Ascending aorta (tissue), 2 donors: ENCODE measurements at regions not wholly inside any gene's neighbourhood (a gene's known extent, or its start where the extent isn't known, plus 50 kb on each side); places are given as distances from the start of the nearest gene placed in this dataset.

Experiments
- DNase-seq, 2 donors: peaks; one replicate each; pipeline ENCODE4 v3.0.0-alpha.2; 2019; ENCODE audit warnings: low spot score in 2 of 2
- H3K27ac ChIP-seq, 2 donors: fragments of 200-600 bp; sonication (generic); one replicate each; pipeline ENCODE4 v1.5.1; 2016 to 2017; ENCODE audit warnings: mild to moderate bottlenecking in 1 of 2
- H3K27me3 ChIP-seq: fragments of 200-600 bp; sonication (generic); one replicate; pipeline ENCODE4 v1.5.1; 2017
- H3K36me3 ChIP-seq, 2 donors: fragments of 200-600 bp; sonication (generic); one replicate each; pipeline ENCODE4 v1.5.1; 2016
- H3K4me1 ChIP-seq, 2 donors: fragments of 200-600 bp; sonication (generic); one replicate each; pipeline ENCODE4 v1.5.1; 2016 to 2017; ENCODE audit warnings: mild to moderate bottlenecking in 1 of 2
- H3K4me3 ChIP-seq, 2 donors: fragments of 200-600 bp; sonication (generic); one replicate each; pipeline ENCODE4 v1.5.1; 2016 to 2017; ENCODE audit warnings: mild to moderate bottlenecking in 1 of 2
- H3K9me3 ChIP-seq, 2 donors: fragments of 200-600 bp; sonication (generic); one replicate each; pipeline ENCODE4 v1.5.1; 2016
- intact Hi-C: fragments of 100-400 bp; cut with DNase I; formaldehyde crosslinking; loops from one replicate; pipeline ENCODE4 v1.15.1; 2023
- TF ChIP-seq, protein P1 (sequence below), 3 experiments: fragments of 200-600 bp in 2 of 3; fragments of 450-650 bp in 1 of 3; sonication (generic) in 2 of 3; IDR thresholded peaks; one replicate each; pipeline ENCODE4 v1.5.1; 2016 to 2019; ENCODE audit warnings: antibody characterized with exemption in 3 of 3, mild to moderate bottlenecking in 1 of 3, moderate library complexity in 1 of 3

DNA sequence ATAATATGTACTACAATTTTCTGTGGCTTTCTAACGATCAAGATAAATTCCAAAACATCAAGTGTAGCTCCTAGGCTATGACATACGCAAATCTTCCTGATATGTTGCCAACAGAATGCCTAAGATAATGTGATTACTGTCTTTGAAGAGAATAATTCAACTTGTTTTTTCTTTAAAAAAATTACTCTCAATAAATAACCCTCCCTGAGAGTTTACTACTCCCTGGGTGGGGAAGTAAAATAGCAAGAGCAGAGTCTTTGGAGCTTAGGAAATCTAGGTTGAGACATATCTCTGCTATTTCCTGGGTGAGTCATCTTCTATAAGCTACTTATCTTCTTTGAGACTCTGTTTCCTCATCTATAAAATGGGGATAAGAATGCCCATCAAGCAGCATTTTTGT, 201.2 kb downstream of the ACTL7B start:
- DNase-seq, result no peak
- Histone ChIP-seq H3K27ac (no peak overlapping the region), H3K36me3 (no peaks in the 10 kb centered on the region), H3K9me3 (peaks cover 0 to 4% of the 10 kb centered on the region in 2 donors), H3K4me3 (no peak overlapping the region), H3K4me1 (no peaks in the 10 kb centered on the region), H3K27me3 (no peaks in the 10 kb centered on the region)
- TF ChIP-seq, protein P1, sequence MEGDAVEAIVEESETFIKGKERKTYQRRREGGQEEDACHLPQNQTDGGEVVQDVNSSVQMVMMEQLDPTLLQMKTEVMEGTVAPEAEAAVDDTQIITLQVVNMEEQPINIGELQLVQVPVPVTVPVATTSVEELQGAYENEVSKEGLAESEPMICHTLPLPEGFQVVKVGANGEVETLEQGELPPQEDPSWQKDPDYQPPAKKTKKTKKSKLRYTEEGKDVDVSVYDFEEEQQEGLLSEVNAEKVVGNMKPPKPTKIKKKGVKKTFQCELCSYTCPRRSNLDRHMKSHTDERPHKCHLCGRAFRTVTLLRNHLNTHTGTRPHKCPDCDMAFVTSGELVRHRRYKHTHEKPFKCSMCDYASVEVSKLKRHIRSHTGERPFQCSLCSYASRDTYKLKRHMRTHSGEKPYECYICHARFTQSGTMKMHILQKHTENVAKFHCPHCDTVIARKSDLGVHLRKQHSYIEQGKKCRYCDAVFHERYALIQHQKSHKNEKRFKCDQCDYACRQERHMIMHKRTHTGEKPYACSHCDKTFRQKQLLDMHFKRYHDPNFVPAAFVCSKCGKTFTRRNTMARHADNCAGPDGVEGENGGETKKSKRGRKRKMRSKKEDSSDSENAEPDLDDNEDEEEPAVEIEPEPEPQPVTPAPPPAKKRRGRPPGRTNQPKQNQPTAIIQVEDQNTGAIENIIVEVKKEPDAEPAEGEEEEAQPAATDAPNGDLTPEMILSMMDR (IDR thresholded peaks at IDR 0.05), result no peak
- intact Hi-C loops, result no loop called here

DNA sequence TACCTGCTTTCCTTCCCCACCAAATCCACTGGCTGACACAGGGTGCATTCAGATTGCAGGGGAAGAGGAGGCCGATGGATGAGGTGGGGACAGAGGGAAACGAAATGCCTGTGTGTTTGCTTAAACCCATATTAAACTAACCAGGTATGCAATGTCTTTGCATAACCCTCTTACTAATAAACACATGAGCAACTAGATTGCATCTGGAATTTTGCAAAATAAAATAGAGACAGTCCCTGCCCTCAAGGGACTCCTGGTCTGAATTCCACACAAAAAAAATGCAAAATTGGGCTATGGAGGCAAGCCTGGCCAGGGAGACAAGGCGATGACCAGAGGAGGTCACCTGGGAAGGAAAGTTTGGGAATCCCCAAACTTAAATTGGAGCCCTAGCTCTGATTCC, 202.9 kb downstream of the ACTL7B start:
- H3K9me3 ChIP-seq, result no peaks in the 10 kb centered on the region
- no peaks in the 10 kb centered on the region for H3K36me3 ChIP-seq
- H3K4me1 ChIP-seq, result no peaks in the 10 kb centered on the region
- H3K4me3 ChIP-seq, result no peak overlapping the region
- intact Hi-C loops, result no loop called here
- no peak for DNase-seq
- no peaks in the 10 kb centered on the region for H3K27me3 ChIP-seq
- no peak overlapping the region for H3K27ac ChIP-seq
- TF ChIP-seq, protein P1 (IDR thresholded peaks at IDR 0.05), result no peak

DNA sequence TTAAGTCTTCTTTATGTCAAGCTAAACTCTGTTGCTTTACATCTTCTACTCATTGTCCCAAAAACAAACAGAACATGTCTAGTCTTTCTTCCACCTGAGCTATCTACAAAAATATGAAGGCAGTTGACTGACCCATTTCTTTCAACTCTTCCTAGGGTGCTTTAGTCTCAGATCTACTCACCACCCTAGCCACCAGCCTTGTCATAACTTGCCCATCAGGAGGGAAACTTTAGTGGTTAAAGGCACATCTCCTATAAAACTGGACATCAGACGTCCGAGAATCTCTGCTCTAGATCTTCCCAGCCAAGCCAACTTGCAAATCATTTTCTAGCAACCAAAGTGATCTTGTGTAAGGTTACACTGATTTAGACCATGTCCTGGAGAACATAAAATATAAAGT, 205.0 kb downstream of the ACTL7B start:
- no peaks in the 10 kb centered on the region for H3K9me3 ChIP-seq
- no peaks in the 10 kb centered on the region for H3K27me3 ChIP-seq
- H3K4me3 ChIP-seq, result no peak overlapping the region
- intact Hi-C loops, result no loop called here
- no peak for DNase-seq
- H3K27ac ChIP-seq, result no peak overlapping the region
- no peaks in the 10 kb centered on the region for H3K4me1 ChIP-seq
- TF ChIP-seq, protein P1 (IDR thresholded peaks at IDR 0.05), result no peak
- no peaks in the 10 kb centered on the region for H3K36me3 ChIP-seq

DNA sequence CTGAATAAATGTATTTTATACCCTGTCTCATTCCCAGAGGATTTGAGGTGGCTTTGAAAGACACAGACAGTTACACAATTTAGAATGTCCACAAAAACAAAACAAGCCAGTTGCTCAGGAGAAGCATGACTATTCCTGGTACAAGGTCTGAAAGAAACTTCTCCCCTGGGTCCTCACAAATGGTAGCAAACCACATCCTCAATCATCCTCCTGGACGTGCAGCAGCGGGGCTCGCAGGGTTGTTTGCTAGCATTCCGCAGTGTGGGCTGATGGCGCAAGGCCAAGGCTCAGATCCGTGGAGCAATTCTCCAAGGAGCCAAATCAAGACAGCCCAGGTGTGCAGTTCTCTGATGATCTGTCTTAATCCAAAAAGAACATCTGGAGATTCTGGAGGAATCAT, 210.3 kb downstream of the ACTL7B start:
- no peaks in the 10 kb centered on the region for H3K9me3 ChIP-seq
- TF ChIP-seq, protein P1 (IDR thresholded peaks at IDR 0.05), result no peak
- no peaks in the 10 kb centered on the region for H3K27me3 ChIP-seq
- no peak overlapping the region for H3K4me3 ChIP-seq
- intact Hi-C loops, result no loop called here
- H3K27ac ChIP-seq, result no peak overlapping the region
- H3K4me1 ChIP-seq, result no peaks in the 10 kb centered on the region
- H3K36me3 ChIP-seq, result no peaks in the 10 kb centered on the region
- no peak for DNase-seq

DNA sequence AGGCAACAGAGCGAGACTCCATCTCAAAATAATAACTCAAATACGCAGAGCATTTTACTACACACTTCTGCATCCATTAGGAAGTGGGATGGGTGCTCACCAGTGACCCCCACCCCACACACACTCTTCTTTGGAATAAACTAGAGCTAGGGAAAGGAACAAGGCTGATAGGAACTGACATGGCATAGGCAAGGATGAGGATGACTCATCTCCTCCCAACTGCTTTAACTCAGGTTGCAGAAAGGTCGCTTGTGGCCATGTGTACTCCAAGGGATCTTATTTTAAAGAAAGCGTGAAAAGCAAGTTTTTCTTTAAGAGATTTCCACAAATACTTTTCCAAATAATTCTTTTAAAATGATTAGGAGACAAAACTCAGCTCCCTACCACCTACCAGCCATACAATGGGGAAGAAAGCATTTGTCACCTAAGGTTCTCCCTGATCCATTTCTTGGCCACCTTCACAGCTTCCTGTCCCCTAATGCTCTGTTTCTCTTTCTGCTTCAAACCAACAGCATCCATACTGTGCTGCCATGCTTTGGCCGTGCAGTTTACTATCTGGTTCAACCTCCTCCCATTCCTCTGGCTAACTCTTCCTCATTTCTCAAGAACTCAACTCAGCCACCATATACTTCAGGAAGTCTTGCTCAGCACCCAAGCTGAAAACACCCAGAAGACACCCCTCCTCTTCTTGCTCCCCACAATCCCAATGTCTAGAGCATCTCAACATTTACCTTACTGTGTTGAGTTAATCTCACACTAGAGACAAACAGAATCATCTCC, 211.9 kb downstream of the ACTL7B start:
- TF ChIP-seq, protein P1 (IDR thresholded peaks at IDR 0.05), result no peak
- intact Hi-C loops, result no loop called here
- no peak for DNase-seq

More for the DNA sequence above, 211.9 kb downstream of the ACTL7B start:
- H3K36me3 ChIP-seq, result no peaks in the 10 kb centered on the region
- H3K27me3 ChIP-seq, result no peaks in the 10 kb centered on the region
- no peak overlapping the region for H3K27ac ChIP-seq
- no peak overlapping the region for H3K4me3 ChIP-seq
- no peaks in the 10 kb centered on the region for H3K4me1 ChIP-seq
- no peaks in the 10 kb centered on the region for H3K9me3 ChIP-seq
